Erythroblast (primary cell): ENCODE measurements at regions not wholly inside any gene's neighbourhood (a gene's known extent, or its start where the extent isn't known, plus 50 kb on each side); places are given as distances from the start of the nearest gene placed in this dataset.
"Not testable (repeated sequence)": the region's sequence is repeated elsewhere in the genome, so short reads cannot be mapped to it uniquely, and the experiment has no call there.

ENCODE experiments used
- GATA1 ChIP-seq: IDR thresholded peaks from 2 replicates; pipeline ENCODE4 v1.6.1; 2011; ENCODE audit warnings: low read depth, mild to moderate bottlenecking, control low read depth, low read length, moderate library complexity
- POLR2A ChIP-seq: IDR thresholded peaks from 2 replicates; pipeline ENCODE4 v1.6.1; 2011; ENCODE audit warnings: mild to moderate bottlenecking, low read length

DNA sequence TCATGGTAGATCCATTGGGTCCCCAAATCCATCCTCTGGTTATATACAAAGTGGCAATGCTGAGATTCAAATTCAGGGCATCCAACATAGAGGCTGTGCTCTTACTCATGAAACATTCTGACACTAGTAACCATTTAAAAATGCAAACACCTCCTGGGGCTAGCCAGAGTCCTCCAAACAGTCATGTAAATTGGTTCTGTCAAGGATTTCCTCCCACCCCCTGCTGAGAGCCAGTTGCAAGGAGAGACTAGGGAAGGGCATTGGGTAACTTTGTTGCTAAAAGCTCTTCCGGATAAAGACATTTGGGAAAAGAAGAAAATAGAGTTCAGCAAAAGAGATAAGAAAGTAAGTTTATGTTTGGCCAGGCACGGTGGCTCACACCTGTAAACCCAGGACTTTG, 58.3 kb downstream of the ART5 start:
- TF ChIP-seq POLR2A, GATA1: not testable (repeated sequence)
